ENCODE measurements at regions not wholly inside any gene's neighbourhood (a gene's known extent, or its start where the extent isn't known, plus 50 kb on each side); places are given as distances from the start of the nearest gene placed in this dataset.
A peak's percentile ranks its signal among the peaks of the same experiment; 100 is the strongest.

DNA sequence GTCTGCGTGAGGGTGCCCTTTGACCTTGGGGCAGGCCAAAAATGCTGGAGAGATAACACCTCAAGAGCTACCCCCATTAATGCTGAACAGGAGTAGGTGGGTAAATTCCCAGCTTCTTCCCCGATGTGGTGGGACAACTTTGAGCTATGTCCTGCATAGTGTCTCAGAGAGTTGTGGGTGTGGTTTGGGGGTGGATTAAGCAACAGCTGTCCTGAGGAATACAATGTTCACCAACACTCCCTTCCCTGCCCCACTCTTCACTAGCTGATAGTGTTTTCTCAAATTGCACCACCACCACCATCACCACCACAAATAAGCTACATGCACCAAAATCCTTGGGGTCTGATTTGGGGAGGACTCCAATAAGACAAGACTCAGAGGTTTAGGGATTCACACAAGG, 258.4 kb downstream of the HLX start:
- TF ChIP-seq ARNTL (CRISPR knock-in tag; IDR thresholded peaks at IDR 0.05; ENCODE audit: borderline replicate concordance, low read depth) (no peak), SNAI2 (CRISPR knock-in tag; IDR thresholded peaks at IDR 0.05) (no peak), CSRNP3 (CRISPR knock-in tag; IDR thresholded peaks at IDR 0.05) (no peak), BACH2 (CRISPR knock-in tag; IDR thresholded peaks at IDR 0.05; ENCODE audit: borderline replicate concordance) (no peak), RARB (CRISPR knock-in tag; IDR thresholded peaks at IDR 0.05) (no peak), TCF4 (CRISPR knock-in tag; IDR thresholded peaks at IDR 0.05; ENCODE audit: borderline replicate concordance) (no peak), ZFP30 (CRISPR knock-in tag; IDR thresholded peaks at IDR 0.05) (no peak), ZNF8 (CRISPR knock-in tag; IDR thresholded peaks at IDR 0.05) (no peak), CSDC2 (CRISPR knock-in tag; IDR thresholded peaks at IDR 0.05) (no peak)
- TF ChIP-seq, protein P1, sequence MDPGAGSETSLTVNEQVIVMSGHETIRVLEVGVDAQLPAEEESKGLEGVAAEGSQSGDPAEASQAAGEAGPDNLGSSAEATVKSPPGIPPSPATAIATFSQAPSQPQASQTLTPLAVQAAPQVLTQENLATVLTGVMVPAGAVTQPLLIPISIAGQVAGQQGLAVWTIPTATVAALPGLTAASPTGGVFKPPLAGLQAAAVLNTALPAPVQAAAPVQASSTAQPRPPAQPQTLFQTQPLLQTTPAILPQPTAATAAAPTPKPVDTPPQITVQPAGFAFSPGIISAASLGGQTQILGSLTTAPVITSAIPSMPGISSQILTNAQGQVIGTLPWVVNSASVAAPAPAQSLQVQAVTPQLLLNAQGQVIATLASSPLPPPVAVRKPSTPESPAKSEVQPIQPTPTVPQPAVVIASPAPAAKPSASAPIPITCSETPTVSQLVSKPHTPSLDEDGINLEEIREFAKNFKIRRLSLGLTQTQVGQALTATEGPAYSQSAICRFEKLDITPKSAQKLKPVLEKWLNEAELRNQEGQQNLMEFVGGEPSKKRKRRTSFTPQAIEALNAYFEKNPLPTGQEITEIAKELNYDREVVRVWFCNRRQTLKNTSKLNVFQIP (CRISPR knock-in tag; IDR thresholded peaks at IDR 0.05; ENCODE audit: borderline replicate concordance, low read depth) = no peak
- ATAC-seq = no peak

DNA sequence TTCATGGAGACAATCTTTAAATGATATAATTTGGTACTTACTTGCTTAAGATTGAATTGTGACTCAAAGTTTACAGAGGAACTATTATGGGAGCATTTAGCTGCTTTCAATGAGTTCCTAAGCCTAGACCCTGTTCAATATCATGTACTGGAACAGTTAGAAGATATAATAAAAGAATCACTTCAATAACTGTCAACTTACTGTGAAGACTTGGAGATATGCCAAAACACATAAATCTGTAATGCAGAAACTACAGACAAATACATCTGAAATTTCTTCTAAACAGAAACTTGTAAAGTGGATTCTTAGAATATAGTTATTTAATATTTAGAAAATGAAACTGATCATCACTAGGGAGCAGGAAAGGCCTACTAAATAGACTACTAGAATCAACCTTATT, 259.3 kb downstream of the HLX start:
- no peak; the same call in 2 of the 3 replicates for ATAC-seq
- peak; percentile 62; the same call in 1 of the 2 replicates for TF ChIP-seq ZC3H10 (CRISPR knock-in tag; IDR thresholded peaks at IDR 0.05)
- no peak for TF ChIP-seq ZFP30 (CRISPR knock-in tag; IDR thresholded peaks at IDR 0.05)
- no peak for TF ChIP-seq ZNF8 (CRISPR knock-in tag; IDR thresholded peaks at IDR 0.05)
- TF ChIP-seq TCF4 (CRISPR knock-in tag; IDR thresholded peaks at IDR 0.05; ENCODE audit: borderline replicate concordance) = no peak
- peak; percentile 19; the same call in 1 of the 2 replicates for TF ChIP-seq TOX (CRISPR knock-in tag; IDR thresholded peaks at IDR 0.05; ENCODE audit: borderline replicate concordance)

- ATAC-seq = no peak
- TF ChIP-seq ZNF565 (CRISPR knock-in tag; conservative IDR thresholded peaks at IDR 0.05; ENCODE audit: low read depth) = no peak
- TF ChIP-seq CREB5 (CRISPR knock-in tag; IDR thresholded peaks at IDR 0.05; ENCODE audit: low read depth) = no peak
- no peak for TF ChIP-seq ZNF70 (CRISPR knock-in tag; IDR thresholded peaks at IDR 0.05)
- TF ChIP-seq ARNTL (CRISPR knock-in tag; IDR thresholded peaks at IDR 0.05; ENCODE audit: borderline replicate concordance, low read depth) = no peak
- TF ChIP-seq GLIS3 (CRISPR knock-in tag; IDR thresholded peaks at IDR 0.05) = no peak
- TF ChIP-seq PATZ1 (CRISPR knock-in tag; IDR thresholded peaks at IDR 0.05; ENCODE audit: borderline replicate concordance) = no peak
- TF ChIP-seq CSDC2 (CRISPR knock-in tag; IDR thresholded peaks at IDR 0.05) = no peak
- TF ChIP-seq PPARA (CRISPR knock-in tag; IDR thresholded peaks at IDR 0.05; ENCODE audit: borderline replicate concordance) = no peak
These were observed 260.7 kb downstream of the HLX start for GRCh38 chr1:221139991-221140390.

DNA sequence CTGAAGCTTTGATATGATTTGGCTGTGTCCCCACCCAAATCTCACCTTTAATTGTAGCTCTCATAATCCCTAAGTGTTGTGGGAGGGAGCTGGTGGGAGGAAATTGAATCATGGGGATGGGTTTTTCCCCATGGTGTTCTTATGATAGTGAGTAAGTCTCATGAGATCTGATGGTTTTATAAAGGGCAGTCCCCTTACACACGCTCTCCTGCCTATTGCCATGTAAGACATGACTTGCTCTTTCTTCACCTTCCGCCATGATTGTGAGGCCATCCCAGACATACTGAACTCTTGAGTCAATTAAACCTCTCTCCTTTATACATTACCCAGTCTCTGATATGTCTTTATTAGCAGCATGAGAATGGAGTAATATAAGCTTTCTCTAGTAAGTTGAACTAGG, 261.9 kb downstream of the HLX start:
- TF ChIP-seq TSHZ2 (CRISPR knock-in tag; IDR thresholded peaks at IDR 0.05) (no peak), ZNF70 (CRISPR knock-in tag; IDR thresholded peaks at IDR 0.05) (no peak), ZC3H10 (CRISPR knock-in tag; IDR thresholded peaks at IDR 0.05) (no peak), ZNF8 (CRISPR knock-in tag; IDR thresholded peaks at IDR 0.05) (no peak), ESRRG (CRISPR knock-in tag; IDR thresholded peaks at IDR 0.05) (no peak), PPARA (CRISPR knock-in tag; IDR thresholded peaks at IDR 0.05; ENCODE audit: borderline replicate concordance) (no peak), ZFP30 (CRISPR knock-in tag; IDR thresholded peaks at IDR 0.05) (no peak), TCF4 (CRISPR knock-in tag; IDR thresholded peaks at IDR 0.05; ENCODE audit: borderline replicate concordance) (no peak), CREB5 (CRISPR knock-in tag; IDR thresholded peaks at IDR 0.05; ENCODE audit: low read depth) (no peak), BACH2 (CRISPR knock-in tag; IDR thresholded peaks at IDR 0.05; ENCODE audit: borderline replicate concordance) (no peak), PATZ1 (CRISPR knock-in tag; IDR thresholded peaks at IDR 0.05; ENCODE audit: borderline replicate concordance) (no peak), TOX (CRISPR knock-in tag; IDR thresholded peaks at IDR 0.05; ENCODE audit: borderline replicate concordance) (no peak), ARNTL (CRISPR knock-in tag; IDR thresholded peaks at IDR 0.05; ENCODE audit: borderline replicate concordance, low read depth) (no peak)
- ATAC-seq = no peak
